ENCODE measurements at regions not wholly inside any gene's neighbourhood (a gene's known extent, or its start where the extent isn't known, plus 50 kb on each side); places are given as distances from the start of the nearest gene placed in this dataset.

- DNase-seq (ENCODE audit: low read depth) = no peak
Observed at GRCh38 chr14:103206836-103207387, 83.7 kb downstream of the TNFAIP2 start.

GRCh38 chr14:103207388-103208072, 84.3 kb downstream of the TNFAIP2 start:
- no peak for DNase-seq (ENCODE audit: low read depth)

- DNase-seq (ENCODE audit: low read depth) = no peak
Observed at GRCh38 chr14:103209054-103209453, 85.8 kb downstream of the TNFAIP2 start.

GRCh38 chr14:103209506-103209905, 86.2 kb downstream of the TNFAIP2 start:
- no peak for DNase-seq (ENCODE audit: low read depth)

- no peak for DNase-seq (ENCODE audit: low read depth)
Observed at GRCh38 chr14:103213331-103213730, 90.1 kb downstream of the TNFAIP2 start.

GRCh38 chr14:103214461-103214958, 91.2 kb downstream of the TNFAIP2 start:
- no peak for DNase-seq (ENCODE audit: low read depth)

- no peak for DNase-seq (ENCODE audit: low read depth)
Observed at GRCh38 chr14:103216399-103216798, 93.1 kb downstream of the TNFAIP2 start.

GRCh38 chr14:103216857-103217256, 93.6 kb downstream of the TNFAIP2 start:
- no peak for DNase-seq (ENCODE audit: low read depth)

GRCh38 chr14:103217538-103217937, 94.3 kb downstream of the TNFAIP2 start:
- DNase-seq (ENCODE audit: low read depth) = no peak

GRCh38 chr14:103220134-103220981, 97.1 kb downstream of the TNFAIP2 start:
- DNase-seq (ENCODE audit: low read depth) = no peak

GRCh38 chr14:103220982-103221641, 97.9 kb downstream of the TNFAIP2 start:
- no peak for DNase-seq (ENCODE audit: low read depth)

- no peak for DNase-seq (ENCODE audit: low read depth)
Observed at GRCh38 chr14:103221781-103222358, 98.6 kb downstream of the TNFAIP2 start.

GRCh38 chr14:103223818-103224352, 100.6 kb downstream of the TNFAIP2 start:
- no peak for DNase-seq (ENCODE audit: low read depth)

- DNase-seq (ENCODE audit: low read depth) = no peak
Observed at GRCh38 chr14:103225062-103225461, 101.8 kb downstream of the TNFAIP2 start.

GRCh38 chr14:103225476-103225875, 102.2 kb downstream of the TNFAIP2 start:
- DNase-seq (ENCODE audit: low read depth) = peak; percentile 3

- no peak for DNase-seq (ENCODE audit: low read depth)
Observed at GRCh38 chr14:103227094-103227768, 104.0 kb downstream of the TNFAIP2 start.

GRCh38 chr14:103228076-103228806, 105.0 kb downstream of the TNFAIP2 start:
- DNase-seq (ENCODE audit: low read depth) = no peak

- DNase-seq (ENCODE audit: low read depth) = no peak
Observed at GRCh38 chr14:103228866-103229265, 105.2 kb upstream of the EIF5 start.

GRCh38 chr14:103230021-103230420, 104.0 kb upstream of the EIF5 start:
- no peak for DNase-seq (ENCODE audit: low read depth)

- DNase-seq (ENCODE audit: low read depth) = no peak
Observed at GRCh38 chr14:103230658-103231334, 103.2 kb upstream of the EIF5 start.
